ENCODE measurements at regions not wholly inside any gene's neighbourhood (a gene's known extent, or its start where the extent isn't known, plus 50 kb on each side); places are given as distances from the start of the nearest gene placed in this dataset.

DNA sequence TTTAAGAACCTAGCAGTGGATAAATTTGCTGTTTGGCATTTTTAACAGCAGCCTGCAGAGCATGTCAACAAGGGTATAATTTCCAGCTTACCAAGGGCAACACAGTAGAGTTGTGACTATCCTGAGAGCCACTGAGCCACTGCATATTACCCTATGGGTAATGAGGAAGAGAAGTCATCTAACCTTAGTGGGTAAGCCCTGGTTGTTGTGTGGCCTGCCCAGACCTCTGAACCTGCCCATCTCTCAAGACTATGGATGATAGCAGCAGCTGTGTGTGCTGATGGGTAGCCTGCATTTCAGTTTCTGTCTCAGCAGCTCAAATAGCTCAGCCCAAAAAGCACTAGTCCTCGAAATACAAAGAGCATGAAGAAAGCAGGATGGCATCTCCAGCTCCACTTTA, 56.1 kb upstream of the PIP5K1B start:
- TF ChIP-seq LEF1 (IDR thresholded peaks at IDR 0.05; ENCODE audit: borderline replicate concordance): no peak
- no peak for TF ChIP-seq BHLHE40 (IDR thresholded peaks at IDR 0.05; ENCODE audit: borderline replicate concordance)
- no peak for TF ChIP-seq FOXA1 (IDR thresholded peaks at IDR 0.05)
